Glomerular endothelial cell (primary cell): ENCODE measurements at regions not wholly inside any gene's neighbourhood (a gene's known extent, or its start where the extent isn't known, plus 50 kb on each side); places are given as distances from the start of the nearest gene placed in this dataset.
"Not testable (repeated sequence)": the region's sequence is repeated elsewhere in the genome, so short reads cannot be mapped to it uniquely, and the experiment has no call there.

ENCODE experiments used
- DNase-seq: peaks from one replicate; pipeline ENCODE4 v3.0.0-alpha.2; 2011; ENCODE audit warnings: low read depth, low spot score; ENCODE audit errors: extremely low read depth

- no peak for DNase-seq
Measured at GRCh38 chr2:211204456-211204855, 648.1 kb downstream of the CPS1 start.

DNA sequence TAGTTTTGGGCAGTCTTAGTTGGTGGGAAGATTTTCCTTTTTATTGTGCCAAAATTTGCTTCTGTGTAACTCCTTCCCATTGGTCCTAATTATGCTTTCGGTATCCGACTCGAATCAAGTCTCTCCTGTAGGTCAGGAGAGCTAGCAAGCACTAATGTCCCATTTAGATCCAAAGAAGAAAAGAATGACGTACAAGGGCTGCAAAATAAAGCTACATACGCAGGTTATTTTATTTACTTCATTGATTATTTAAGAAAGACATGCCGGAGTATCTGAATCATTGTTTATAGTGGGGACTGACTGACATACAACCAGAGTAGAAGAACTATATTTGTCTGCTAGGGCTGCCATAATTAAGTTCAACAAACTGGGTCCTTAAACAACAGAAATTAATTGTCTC is 648.5 kb downstream of the CPS1 start:
- no peak for DNase-seq

DNA sequence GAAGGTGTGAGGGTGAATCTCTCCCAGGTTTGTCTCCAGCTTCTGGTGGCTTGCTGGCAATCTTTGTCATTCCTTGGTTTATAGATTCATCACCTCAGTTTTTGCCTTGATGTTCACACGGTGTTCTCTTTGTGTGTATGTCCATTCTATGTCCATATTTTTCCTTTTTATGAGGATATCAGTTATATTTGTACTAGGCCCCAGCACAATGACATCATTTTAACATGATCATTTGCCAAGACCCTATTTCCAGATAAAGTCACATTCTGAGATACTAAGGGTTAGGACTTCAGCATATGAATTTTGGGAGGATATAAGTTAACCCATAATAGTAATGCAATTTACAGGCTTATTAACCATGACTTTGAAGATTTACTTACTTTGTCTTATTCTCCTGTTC is 649.0 kb downstream of the CPS1 start:
- DNase-seq: no peak

- no peak for DNase-seq
Measured at GRCh38 chr2:211205836-211206235, 649.4 kb downstream of the CPS1 start.

- no peak for DNase-seq
Measured at GRCh38 chr2:211216221-211216620, 659.8 kb downstream of the CPS1 start.

DNA sequence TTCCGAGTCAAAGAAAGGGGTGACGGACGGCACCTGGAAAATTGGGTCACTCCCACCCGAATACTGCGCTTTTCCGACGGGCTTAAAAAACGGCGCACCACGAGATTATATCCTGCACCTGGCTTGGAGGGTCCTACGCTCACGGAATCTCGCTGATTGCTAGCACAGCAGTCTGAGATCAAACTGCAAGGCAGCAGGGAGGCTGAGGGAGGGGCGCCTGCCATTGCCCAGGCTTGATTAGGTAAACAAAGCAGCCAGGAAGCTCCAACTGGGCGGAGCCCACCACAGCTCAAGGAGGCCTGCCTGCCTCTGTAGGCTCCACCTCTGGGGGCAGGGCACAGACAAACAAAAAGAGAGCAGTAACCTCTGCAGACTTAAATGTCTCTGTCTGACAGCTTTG is 663.1 kb downstream of the CPS1 start:
- not testable (repeated sequence) for DNase-seq

- no peak for DNase-seq
Measured at GRCh38 chr2:211225784-211226183, 669.4 kb downstream of the CPS1 start.

DNA sequence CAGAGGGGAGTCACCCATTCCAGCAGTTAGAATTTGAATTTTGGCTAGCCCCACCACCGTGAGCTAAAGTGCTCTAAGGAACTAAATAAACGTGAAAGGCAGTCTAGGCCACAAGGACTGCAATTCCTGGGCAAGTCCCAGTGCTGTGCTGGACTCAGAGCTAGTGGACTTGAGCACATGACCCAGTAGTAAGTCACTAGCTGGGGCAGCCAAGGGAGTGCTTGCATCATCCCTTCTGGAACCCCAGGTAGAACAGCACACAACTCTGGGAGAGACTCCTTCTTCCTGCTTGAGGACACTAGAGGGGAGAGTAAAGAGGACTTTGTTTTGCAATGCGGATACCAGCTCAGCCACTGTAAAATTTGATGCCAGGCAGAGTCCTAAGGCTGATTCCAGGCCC is 672.2 kb downstream of the CPS1 start:
- no peak for DNase-seq

DNA sequence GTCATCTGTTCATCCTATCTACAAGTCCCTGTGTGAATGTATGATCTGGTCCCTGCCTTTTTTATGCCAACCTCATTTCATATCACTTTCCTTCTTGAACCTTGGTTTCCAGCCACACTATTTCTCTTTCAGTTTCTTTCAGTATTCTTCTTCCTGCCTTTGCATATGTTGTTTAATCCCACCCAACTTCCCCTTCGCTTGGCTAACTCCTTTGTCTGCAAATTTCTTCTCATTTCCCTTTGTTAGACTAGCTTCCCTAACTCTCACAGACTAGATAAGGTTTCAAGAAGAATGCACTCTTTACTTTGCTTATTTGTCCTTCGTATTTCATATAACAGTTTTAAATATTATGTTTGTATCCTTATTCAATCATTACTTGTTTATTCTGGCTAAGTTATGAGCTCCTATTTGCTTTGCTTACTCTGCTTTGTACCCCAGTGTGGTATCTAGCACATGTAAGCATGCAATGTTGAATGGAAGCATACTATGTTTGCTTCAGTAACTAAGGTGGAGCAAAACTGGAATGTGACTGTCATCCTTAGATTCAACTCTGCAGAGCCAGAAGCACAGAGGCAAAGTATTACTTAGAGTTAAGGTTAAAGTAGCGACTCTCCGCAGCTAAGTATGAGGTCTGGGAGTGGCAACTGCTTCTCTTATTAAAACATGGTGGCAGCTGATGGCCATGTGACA is 681.3 kb downstream of the CPS1 start:
- DNase-seq: no peak

- DNase-seq: no peak
Measured at GRCh38 chr2:211241891-211242290, 685.5 kb downstream of the CPS1 start.

DNA sequence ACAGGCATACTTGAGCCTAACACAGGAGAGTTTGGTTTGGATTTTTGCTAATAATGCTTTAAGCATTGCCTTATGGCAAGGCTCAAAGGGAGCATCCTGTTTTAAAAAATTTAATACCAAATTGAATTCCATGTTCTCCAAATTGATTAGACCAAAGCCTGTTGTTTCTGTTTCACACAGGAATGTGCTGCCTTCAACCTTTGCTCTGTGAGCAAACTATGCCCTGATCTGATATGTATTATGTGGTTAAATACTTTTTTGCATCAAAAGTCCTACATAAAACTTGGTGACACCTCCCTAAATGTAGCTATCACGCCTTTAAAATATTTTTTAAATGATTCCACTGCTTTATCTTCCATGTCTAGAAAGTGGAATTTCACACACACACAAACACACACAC is 691.4 kb downstream of the CPS1 start:
- no peak for DNase-seq

GRCh38 chr2:211248841-211249240 is 692.4 kb downstream of the CPS1 start:
- no peak for DNase-seq

GRCh38 chr2:211251016-211251415 is 694.6 kb downstream of the CPS1 start:
- no peak for DNase-seq

GRCh38 chr2:211258646-211259335 is 702.4 kb downstream of the CPS1 start:
- no peak for DNase-seq

- no peak for DNase-seq
Measured at GRCh38 chr2:211259831-211260476, 703.6 kb downstream of the CPS1 start.

- DNase-seq: no peak
Measured at GRCh38 chr2:211270257-211270656, 713.9 kb downstream of the CPS1 start.

GRCh38 chr2:211281430-211282073 is 725.2 kb downstream of the CPS1 start:
- no peak for DNase-seq

DNA sequence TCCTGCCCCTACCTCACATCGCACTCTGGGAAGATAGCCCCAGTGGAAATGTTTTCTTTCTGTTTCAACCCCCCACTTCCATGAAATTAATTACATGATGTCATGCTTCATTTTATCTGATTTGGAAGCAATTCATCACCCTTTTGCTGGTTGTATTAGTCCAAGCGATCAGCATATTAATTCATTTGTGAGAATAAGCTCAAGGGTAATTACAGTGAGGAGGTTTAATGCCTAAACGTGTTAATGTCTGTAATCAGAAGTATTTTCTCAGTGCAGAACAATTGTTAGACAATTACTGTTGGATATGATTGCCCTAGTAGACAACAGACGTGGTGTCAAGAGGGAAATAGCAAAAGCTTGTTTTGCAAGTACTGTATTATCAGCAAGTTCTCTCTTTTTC is 746.3 kb downstream of the CPS1 start:
- no peak for DNase-seq

- DNase-seq: no peak
Measured at GRCh38 chr2:211306929-211307328, 750.5 kb downstream of the CPS1 start.
